ENCODE measurements at regions not wholly inside any gene's neighbourhood (a gene's known extent, or its start where the extent isn't known, plus 50 kb on each side); places are given as distances from the start of the nearest gene placed in this dataset.

DNA sequence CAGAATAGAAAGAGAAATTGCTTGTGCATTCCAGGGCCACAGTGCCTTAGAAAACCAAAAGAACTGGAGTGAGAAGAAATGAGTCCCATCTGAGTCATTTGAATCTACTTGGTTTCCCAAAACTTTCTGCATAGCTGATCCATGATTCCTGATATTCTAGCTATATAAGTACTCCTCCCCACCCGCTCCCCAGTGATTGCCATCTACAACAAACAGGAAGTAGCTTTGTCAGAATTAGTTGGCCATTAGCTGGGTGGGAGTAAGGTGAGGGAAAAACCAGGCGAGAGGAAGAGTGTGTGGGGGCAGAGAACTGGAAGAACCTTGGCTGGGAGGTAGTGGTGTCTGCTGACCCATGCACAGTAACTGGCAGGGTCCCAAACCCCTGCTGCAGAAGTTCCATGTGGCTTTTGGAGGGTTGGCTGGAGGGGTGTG, 122.1 kb downstream of the ACAA2 start:
- Histone ChIP-seq H3K4me1 (ENCODE audit: control insufficient read depth in 4 of 4, insufficient read depth in 4 of 4, low read length in 3 of 4) (peaks cover 2 to 13% (median 4%) of the 10 kb centered on the region in 4 donors), H3K9ac (ENCODE audit: low read depth in 1 of 2, low read length in 2 of 2) (no peak overlapping the region), H3K4me3 (ENCODE audit: low read depth in 1 of 3, low read length in 3 of 3) (no peak overlapping the region), H3K27ac (ENCODE audit: low read depth in 1 of 2, low read length in 2 of 2) (no peak overlapping the region), H3K27me3 (ENCODE audit: control insufficient read depth in 4 of 4, insufficient read depth in 4 of 4, low read length in 3 of 4) (no peaks in the 10 kb centered on the region), H3K9me3 (ENCODE audit: control insufficient read depth in 4 of 4, low read length in 3 of 4) (no peaks in the 10 kb centered on the region), H3K36me3 (ENCODE audit: control insufficient read depth in 4 of 4, insufficient read depth in 3 of 4, low read depth in 1 of 4, low read length in 3 of 4) (no peaks in the 10 kb centered on the region)
- no peak for DNase-seq (ENCODE audit: low spot score)
- WGBS: 62% methylated on average over 2 of the region's 2 CpGs
- no peak for TF ChIP-seq HNF4G (IDR thresholded peaks at IDR 0.05)
- TF ChIP-seq FOXA1 (IDR thresholded peaks at IDR 0.05): no peak
- TF ChIP-seq, protein P1, sequence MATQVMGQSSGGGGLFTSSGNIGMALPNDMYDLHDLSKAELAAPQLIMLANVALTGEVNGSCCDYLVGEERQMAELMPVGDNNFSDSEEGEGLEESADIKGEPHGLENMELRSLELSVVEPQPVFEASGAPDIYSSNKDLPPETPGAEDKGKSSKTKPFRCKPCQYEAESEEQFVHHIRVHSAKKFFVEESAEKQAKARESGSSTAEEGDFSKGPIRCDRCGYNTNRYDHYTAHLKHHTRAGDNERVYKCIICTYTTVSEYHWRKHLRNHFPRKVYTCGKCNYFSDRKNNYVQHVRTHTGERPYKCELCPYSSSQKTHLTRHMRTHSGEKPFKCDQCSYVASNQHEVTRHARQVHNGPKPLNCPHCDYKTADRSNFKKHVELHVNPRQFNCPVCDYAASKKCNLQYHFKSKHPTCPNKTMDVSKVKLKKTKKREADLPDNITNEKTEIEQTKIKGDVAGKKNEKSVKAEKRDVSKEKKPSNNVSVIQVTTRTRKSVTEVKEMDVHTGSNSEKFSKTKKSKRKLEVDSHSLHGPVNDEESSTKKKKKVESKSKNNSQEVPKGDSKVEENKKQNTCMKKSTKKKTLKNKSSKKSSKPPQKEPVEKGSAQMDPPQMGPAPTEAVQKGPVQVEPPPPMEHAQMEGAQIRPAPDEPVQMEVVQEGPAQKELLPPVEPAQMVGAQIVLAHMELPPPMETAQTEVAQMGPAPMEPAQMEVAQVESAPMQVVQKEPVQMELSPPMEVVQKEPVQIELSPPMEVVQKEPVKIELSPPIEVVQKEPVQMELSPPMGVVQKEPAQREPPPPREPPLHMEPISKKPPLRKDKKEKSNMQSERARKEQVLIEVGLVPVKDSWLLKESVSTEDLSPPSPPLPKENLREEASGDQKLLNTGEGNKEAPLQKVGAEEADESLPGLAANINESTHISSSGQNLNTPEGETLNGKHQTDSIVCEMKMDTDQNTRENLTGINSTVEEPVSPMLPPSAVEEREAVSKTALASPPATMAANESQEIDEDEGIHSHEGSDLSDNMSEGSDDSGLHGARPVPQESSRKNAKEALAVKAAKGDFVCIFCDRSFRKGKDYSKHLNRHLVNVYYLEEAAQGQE (IDR thresholded peaks at IDR 0.05): no peak
- TF ChIP-seq JUND (IDR thresholded peaks at IDR 0.05): no peak
- no peak for TF ChIP-seq RXRA (IDR thresholded peaks at IDR 0.05)

DNA sequence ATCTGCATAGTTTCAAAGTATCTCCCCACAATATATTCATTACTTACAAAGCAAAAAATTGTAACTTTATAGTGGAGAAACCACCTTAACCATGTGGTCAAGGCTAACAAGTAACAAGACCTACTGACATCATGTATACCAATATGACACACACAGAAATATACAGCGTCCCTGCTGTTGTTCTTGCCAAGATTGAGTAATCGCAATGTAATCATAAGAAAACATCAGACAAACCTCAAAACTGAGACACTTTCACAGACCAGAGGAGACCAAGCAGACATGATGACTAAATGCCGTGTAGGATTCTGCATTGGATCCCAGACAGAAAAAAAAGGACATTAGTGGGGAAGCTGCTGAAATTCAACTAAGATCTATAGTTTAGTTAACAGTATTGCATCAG, 123.0 kb downstream of the ACAA2 start:
- no peak overlapping the region for H3K27ac ChIP-seq (ENCODE audit: low read depth in 1 of 2, low read length in 2 of 2)
- H3K9ac ChIP-seq (ENCODE audit: low read depth in 1 of 2, low read length in 2 of 2): no peak overlapping the region
- 53% methylated on average over 3 of the region's 3 CpGs for WGBS
- DNase-seq (ENCODE audit: low spot score): no peak
- peaks cover 6 to 21% (median 12%) of the 10 kb centered on the region in 4 donors for H3K4me1 ChIP-seq (ENCODE audit: control insufficient read depth in 4 of 4, insufficient read depth in 4 of 4, low read length in 3 of 4)
- no peak overlapping the region for H3K4me3 ChIP-seq (ENCODE audit: low read depth in 1 of 3, low read length in 3 of 3)
- TF ChIP-seq EGR1 (IDR thresholded peaks at IDR 0.05; ENCODE audit: low read depth in 2 of 2): no peak
- TF ChIP-seq RAD21 (IDR thresholded peaks at IDR 0.05): no peak
- TF ChIP-seq FOXA1 (IDR thresholded peaks at IDR 0.05): no peak
- TF ChIP-seq, protein P2, sequence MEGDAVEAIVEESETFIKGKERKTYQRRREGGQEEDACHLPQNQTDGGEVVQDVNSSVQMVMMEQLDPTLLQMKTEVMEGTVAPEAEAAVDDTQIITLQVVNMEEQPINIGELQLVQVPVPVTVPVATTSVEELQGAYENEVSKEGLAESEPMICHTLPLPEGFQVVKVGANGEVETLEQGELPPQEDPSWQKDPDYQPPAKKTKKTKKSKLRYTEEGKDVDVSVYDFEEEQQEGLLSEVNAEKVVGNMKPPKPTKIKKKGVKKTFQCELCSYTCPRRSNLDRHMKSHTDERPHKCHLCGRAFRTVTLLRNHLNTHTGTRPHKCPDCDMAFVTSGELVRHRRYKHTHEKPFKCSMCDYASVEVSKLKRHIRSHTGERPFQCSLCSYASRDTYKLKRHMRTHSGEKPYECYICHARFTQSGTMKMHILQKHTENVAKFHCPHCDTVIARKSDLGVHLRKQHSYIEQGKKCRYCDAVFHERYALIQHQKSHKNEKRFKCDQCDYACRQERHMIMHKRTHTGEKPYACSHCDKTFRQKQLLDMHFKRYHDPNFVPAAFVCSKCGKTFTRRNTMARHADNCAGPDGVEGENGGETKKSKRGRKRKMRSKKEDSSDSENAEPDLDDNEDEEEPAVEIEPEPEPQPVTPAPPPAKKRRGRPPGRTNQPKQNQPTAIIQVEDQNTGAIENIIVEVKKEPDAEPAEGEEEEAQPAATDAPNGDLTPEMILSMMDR (IDR thresholded peaks at IDR 0.05; ENCODE audit: low read depth, low read length, missing input control): no peak
- no peak for TF ChIP-seq JUND (IDR thresholded peaks at IDR 0.05)
- no peak for TF ChIP-seq SP1 (IDR thresholded peaks at IDR 0.05)
- no peak for TF ChIP-seq HNF4G (IDR thresholded peaks at IDR 0.05)
- no peak for TF ChIP-seq GABPA (IDR thresholded peaks at IDR 0.05 in 1 of 2, conservative IDR thresholded peaks at IDR 0.05 in 1 of 2)
- TF ChIP-seq RXRA (IDR thresholded peaks at IDR 0.05): no peak
- TF ChIP-seq HNF4A (conservative IDR thresholded peaks at IDR 0.05): no peak
- TF ChIP-seq TAF1 (conservative IDR thresholded peaks at IDR 0.05): no peak
- TF ChIP-seq, protein P3, sequence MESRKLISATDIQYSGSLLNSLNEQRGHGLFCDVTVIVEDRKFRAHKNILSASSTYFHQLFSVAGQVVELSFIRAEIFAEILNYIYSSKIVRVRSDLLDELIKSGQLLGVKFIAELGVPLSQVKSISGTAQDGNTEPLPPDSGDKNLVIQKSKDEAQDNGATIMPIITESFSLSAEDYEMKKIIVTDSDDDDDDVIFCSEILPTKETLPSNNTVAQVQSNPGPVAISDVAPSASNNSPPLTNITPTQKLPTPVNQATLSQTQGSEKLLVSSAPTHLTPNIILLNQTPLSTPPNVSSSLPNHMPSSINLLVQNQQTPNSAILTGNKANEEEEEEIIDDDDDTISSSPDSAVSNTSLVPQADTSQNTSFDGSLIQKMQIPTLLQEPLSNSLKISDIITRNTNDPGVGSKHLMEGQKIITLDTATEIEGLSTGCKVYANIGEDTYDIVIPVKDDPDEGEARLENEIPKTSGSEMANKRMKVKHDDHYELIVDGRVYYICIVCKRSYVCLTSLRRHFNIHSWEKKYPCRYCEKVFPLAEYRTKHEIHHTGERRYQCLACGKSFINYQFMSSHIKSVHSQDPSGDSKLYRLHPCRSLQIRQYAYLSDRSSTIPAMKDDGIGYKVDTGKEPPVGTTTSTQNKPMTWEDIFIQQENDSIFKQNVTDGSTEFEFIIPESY (IDR thresholded peaks at IDR 0.05): no peak
- TF ChIP-seq, protein P1 (IDR thresholded peaks at IDR 0.05): no peak
- TF ChIP-seq, protein P4, sequence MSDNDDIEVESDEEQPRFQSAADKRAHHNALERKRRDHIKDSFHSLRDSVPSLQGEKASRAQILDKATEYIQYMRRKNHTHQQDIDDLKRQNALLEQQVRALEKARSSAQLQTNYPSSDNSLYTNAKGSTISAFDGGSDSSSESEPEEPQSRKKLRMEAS (IDR thresholded peaks at IDR 0.05): no peak
- H3K36me3 ChIP-seq (ENCODE audit: control insufficient read depth in 4 of 4, insufficient read depth in 3 of 4, low read depth in 1 of 4, low read length in 3 of 4): no peaks in the 10 kb centered on the region
- no peaks in the 10 kb centered on the region for H3K27me3 ChIP-seq (ENCODE audit: control insufficient read depth in 4 of 4, insufficient read depth in 4 of 4, low read length in 3 of 4)
- no peaks in the 10 kb centered on the region for H3K9me3 ChIP-seq (ENCODE audit: control insufficient read depth in 4 of 4, low read length in 3 of 4)
